GM23338 (cell line): ENCODE measurements at regions not wholly inside any gene's neighbourhood (a gene's known extent, or its start where the extent isn't known, plus 50 kb on each side); places are given as distances from the start of the nearest gene placed in this dataset.

Source experiments
- CTCF ChIP-seq, 2 experiments: fragments of 200-600 bp in 1 of 2; sonication (generic) in 1 of 2; conservative IDR thresholded peaks; 2 replicates each; pipeline versions ENCODE4 v1.5.1 to v1.6.1; 2016 to 2017; ENCODE audit warnings: antibody characterized with exemption in 2 of 2, low read depth in 2 of 2, mild to moderate bottlenecking in 2 of 2, moderate library complexity in 1 of 2
- EZH2 ChIP-seq: fragments of 200-600 bp; sonication (generic); IDR thresholded peaks from one replicate; pipeline ENCODE4 v1.8.0; 2017; ENCODE audit warnings: antibody characterized with exemption, mild to moderate bottlenecking, low read depth; ENCODE audit not compliant: unreplicated experiment
- POLR2AphosphoS5 ChIP-seq: IDR thresholded peaks from 2 replicates; pipeline ENCODE4 v1.6.1; 2016; ENCODE audit warnings: antibody characterized with exemption, low read depth
- ZNF114 ChIP-seq: fragments of 250-450 bp; sonication (Bioruptor Pico); IDR thresholded peaks from 2 replicates; pipeline ENCODE4 v1.5.0; 2020; ENCODE audit warnings: mild to moderate bottlenecking, moderate library complexity
- TF ChIP-seq, protein P1 (sequence below): IDR thresholded peaks from one replicate; pipeline ENCODE4 v1.6.1; 2018; ENCODE audit warnings: antibody characterized with exemption; ENCODE audit not compliant: unreplicated experiment

GRCh38 chr13:102538938-102539337 lies 57.8 kb upstream of the TPP2 start:
- TF ChIP-seq CTCF (conservative IDR thresholded peaks at IDR 0.05; ENCODE audit: low read depth in 2 of 2) (no peak), ZNF114 (no peak), EZH2 (no peak), POLR2AphosphoS5 (no peak)
- TF ChIP-seq, protein P1, sequence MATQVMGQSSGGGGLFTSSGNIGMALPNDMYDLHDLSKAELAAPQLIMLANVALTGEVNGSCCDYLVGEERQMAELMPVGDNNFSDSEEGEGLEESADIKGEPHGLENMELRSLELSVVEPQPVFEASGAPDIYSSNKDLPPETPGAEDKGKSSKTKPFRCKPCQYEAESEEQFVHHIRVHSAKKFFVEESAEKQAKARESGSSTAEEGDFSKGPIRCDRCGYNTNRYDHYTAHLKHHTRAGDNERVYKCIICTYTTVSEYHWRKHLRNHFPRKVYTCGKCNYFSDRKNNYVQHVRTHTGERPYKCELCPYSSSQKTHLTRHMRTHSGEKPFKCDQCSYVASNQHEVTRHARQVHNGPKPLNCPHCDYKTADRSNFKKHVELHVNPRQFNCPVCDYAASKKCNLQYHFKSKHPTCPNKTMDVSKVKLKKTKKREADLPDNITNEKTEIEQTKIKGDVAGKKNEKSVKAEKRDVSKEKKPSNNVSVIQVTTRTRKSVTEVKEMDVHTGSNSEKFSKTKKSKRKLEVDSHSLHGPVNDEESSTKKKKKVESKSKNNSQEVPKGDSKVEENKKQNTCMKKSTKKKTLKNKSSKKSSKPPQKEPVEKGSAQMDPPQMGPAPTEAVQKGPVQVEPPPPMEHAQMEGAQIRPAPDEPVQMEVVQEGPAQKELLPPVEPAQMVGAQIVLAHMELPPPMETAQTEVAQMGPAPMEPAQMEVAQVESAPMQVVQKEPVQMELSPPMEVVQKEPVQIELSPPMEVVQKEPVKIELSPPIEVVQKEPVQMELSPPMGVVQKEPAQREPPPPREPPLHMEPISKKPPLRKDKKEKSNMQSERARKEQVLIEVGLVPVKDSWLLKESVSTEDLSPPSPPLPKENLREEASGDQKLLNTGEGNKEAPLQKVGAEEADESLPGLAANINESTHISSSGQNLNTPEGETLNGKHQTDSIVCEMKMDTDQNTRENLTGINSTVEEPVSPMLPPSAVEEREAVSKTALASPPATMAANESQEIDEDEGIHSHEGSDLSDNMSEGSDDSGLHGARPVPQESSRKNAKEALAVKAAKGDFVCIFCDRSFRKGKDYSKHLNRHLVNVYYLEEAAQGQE: no peak
